ENCODE measurements at regions not wholly inside any gene's neighbourhood (a gene's known extent, or its start where the extent isn't known, plus 50 kb on each side); places are given as distances from the start of the nearest gene placed in this dataset.
"Not testable (repeated sequence)": the region's sequence is repeated elsewhere in the genome, so short reads cannot be mapped to it uniquely, and the experiment has no call there.

DNA sequence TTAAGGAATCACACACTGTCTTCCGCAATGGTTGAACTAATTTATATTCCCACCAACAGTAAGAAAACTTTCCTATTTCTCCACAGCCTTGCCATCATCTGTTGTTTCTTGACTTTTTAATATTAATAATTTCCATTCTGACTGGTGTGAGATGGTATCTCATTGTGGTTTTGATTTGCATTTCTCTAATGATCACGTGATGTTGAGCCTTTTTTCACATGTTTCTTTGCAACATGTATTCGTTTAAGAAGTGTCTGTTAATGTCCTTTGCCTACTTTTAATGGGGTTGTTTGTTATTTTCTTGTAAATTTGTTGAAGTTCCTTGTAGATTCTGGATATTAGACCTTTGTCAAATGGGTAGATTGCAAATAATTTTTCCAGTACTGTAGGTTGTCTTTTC, 258.8 kb upstream of the C9orf72 start:
- TF ChIP-seq EZH2 (IDR thresholded peaks at IDR 0.05; ENCODE audit: borderline replicate concordance, low read length): not testable (repeated sequence)
- TF ChIP-seq, protein P1, sequence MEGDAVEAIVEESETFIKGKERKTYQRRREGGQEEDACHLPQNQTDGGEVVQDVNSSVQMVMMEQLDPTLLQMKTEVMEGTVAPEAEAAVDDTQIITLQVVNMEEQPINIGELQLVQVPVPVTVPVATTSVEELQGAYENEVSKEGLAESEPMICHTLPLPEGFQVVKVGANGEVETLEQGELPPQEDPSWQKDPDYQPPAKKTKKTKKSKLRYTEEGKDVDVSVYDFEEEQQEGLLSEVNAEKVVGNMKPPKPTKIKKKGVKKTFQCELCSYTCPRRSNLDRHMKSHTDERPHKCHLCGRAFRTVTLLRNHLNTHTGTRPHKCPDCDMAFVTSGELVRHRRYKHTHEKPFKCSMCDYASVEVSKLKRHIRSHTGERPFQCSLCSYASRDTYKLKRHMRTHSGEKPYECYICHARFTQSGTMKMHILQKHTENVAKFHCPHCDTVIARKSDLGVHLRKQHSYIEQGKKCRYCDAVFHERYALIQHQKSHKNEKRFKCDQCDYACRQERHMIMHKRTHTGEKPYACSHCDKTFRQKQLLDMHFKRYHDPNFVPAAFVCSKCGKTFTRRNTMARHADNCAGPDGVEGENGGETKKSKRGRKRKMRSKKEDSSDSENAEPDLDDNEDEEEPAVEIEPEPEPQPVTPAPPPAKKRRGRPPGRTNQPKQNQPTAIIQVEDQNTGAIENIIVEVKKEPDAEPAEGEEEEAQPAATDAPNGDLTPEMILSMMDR (conservative IDR thresholded peaks at IDR 0.05 in 1 of 2, IDR thresholded peaks at IDR 0.05 in 1 of 2; ENCODE audit: extremely low read depth in 1 of 2, insufficient read depth in 1 of 2, low read depth in 1 of 2, low read length in 2 of 2): not testable (repeated sequence)

Data from mammary epithelial cell (primary cell).